ENCODE measurements at regions not wholly inside any gene's neighbourhood (a gene's known extent, or its start where the extent isn't known, plus 50 kb on each side); places are given as distances from the start of the nearest gene placed in this dataset.
A peak's percentile ranks its signal among the peaks of the same experiment; 100 is the strongest.
"Not testable (repeated sequence)": the region's sequence is repeated elsewhere in the genome, so short reads cannot be mapped to it uniquely, and the experiment has no call there.

- DNase-seq, result no peak
These were observed 314.2 kb downstream of the PID1 start for GRCh38 chr2:228956701-228957474.

GRCh38 chr2:228949831-228950230 lies 321.3 kb downstream of the PID1 start:
- DNase-seq, result no peak

- DNase-seq, result no peak
These were observed 325.4 kb downstream of the PID1 start for GRCh38 chr2:228945710-228946109.

- DNase-seq, result no peak
These were observed 328.2 kb downstream of the PID1 start for GRCh38 chr2:228942856-228943255.

GRCh38 chr2:228938629-228939028 lies 332.5 kb downstream of the PID1 start:
- DNase-seq, result no peak

- peak; percentile 8 for DNase-seq
These were observed 343.8 kb downstream of the PID1 start for GRCh38 chr2:228927028-228928010.

- no peak for DNase-seq
These were observed 351.3 kb downstream of the PID1 start for GRCh38 chr2:228919808-228920207.

GRCh38 chr2:228917220-228917619 lies 353.9 kb downstream of the PID1 start:
- DNase-seq, result no peak

- DNase-seq, result no peak
These were observed 354.5 kb downstream of the PID1 start for GRCh38 chr2:228916416-228917090.

GRCh38 chr2:228913176-228913575 lies 357.9 kb downstream of the PID1 start:
- no peak for DNase-seq

GRCh38 chr2:228910872-228911271 lies 360.2 kb downstream of the PID1 start:
- not testable (repeated sequence) for DNase-seq

- DNase-seq, result no peak
These were observed 368.9 kb downstream of the PID1 start for GRCh38 chr2:228902176-228902575.

GRCh38 chr2:228901531-228901930 lies 369.6 kb downstream of the PID1 start:
- no peak for DNase-seq

- no peak for DNase-seq
These were observed 392.9 kb downstream of the PID1 start for GRCh38 chr2:228878138-228878537.

- DNase-seq, result no peak
These were observed 394.8 kb downstream of the PID1 start for GRCh38 chr2:228876276-228876675.

GRCh38 chr2:228875152-228875900 lies 395.8 kb downstream of the PID1 start:
- DNase-seq, result no peak

- no peak for DNase-seq
These were observed 400.1 kb downstream of the PID1 start for GRCh38 chr2:228871012-228871411.

- no peak for DNase-seq
These were observed 401.3 kb downstream of the PID1 start for GRCh38 chr2:228869636-228870264.

GRCh38 chr2:228867406-228867805 lies 403.7 kb downstream of the PID1 start:
- DNase-seq, result no peak

GRCh38 chr2:228866781-228867180 lies 404.3 kb downstream of the PID1 start:
- no peak for DNase-seq

- no peak for DNase-seq
These were observed 405.0 kb downstream of the PID1 start for GRCh38 chr2:228866044-228866443.

- no peak for DNase-seq
These were observed 407.0 kb downstream of the PID1 start for GRCh38 chr2:228864131-228864530.

All from NCI-H748 treated with DMSO at 0.1 percent for 48 hours (cell line).